Activated naive CD4-positive, alpha-beta T cell treated with anti-CD3 and anti-CD28 coated beads for 36 hours (primary cell): ENCODE measurements at regions not wholly inside any gene's neighbourhood (a gene's known extent, or its start where the extent isn't known, plus 50 kb on each side); places are given as distances from the start of the nearest gene placed in this dataset.
A peak's percentile ranks its signal among the peaks of the same experiment; 100 is the strongest.

Experiments
- CTCF ChIA-PET: fragments of 350-600 bp; sonication (Branson Sonifier 250); formaldehyde crosslinking; loops from one replicate; lab custom pipeline; 2021; ENCODE audit warnings: antibody characterized with exemption; lab: Charles Lee
- DNase-seq: peaks from one replicate; pipeline ENCODE4 v3.0.0-alpha.2; 2020
- H3K27ac Mint-ChIP-seq: one replicate; pipeline ENCODE4 v1.8.0; 2021; ENCODE audit warnings: mild to moderate bottlenecking, mixed read lengths
- H3K27me3 Mint-ChIP-seq: one replicate; pipeline ENCODE4 v1.8.0; 2021; ENCODE audit warnings: low read depth, mixed read lengths
- H3K36me3 Mint-ChIP-seq: one replicate; pipeline ENCODE4 v1.8.0; 2021; ENCODE audit warnings: low read depth, mixed read lengths
- H3K4me1 Mint-ChIP-seq: one replicate; pipeline ENCODE4 v1.8.0; 2021; ENCODE audit warnings: low read depth, mixed read lengths
- H3K4me3 Mint-ChIP-seq: one replicate; pipeline ENCODE4 v1.8.0; 2021; ENCODE audit warnings: mild to moderate bottlenecking, moderate library complexity, mixed read lengths
- H3K9me3 Mint-ChIP-seq: one replicate; pipeline ENCODE4 v1.8.0; 2021; ENCODE audit warnings: mixed read lengths
- intact Hi-C: fragments of 100-400 bp; cut with micrococcal nuclease; formaldehyde crosslinking; loops from one replicate; pipeline ENCODE4 v1.15.1; 2023

GRCh38 chr11:92626624-92627023 lies 342.8 kb upstream of the MTNR1B start:
- intact Hi-C loops = no loop called here

GRCh38 chr11:92627615-92628256 lies 341.7 kb upstream of the MTNR1B start:
- Mint-ChIP-seq H3K27ac (no peak overlapping the region), H3K27me3 (peaks cover 5% of the 10 kb centered on the region), H3K36me3 (no peaks in the 10 kb centered on the region), H3K4me1 (no peaks in the 10 kb centered on the region), H3K9me3 (no peaks in the 10 kb centered on the region), H3K4me3 (no peak overlapping the region)
- intact Hi-C loops = no loop called here
- CTCF ChIA-PET = no interaction called here
- peak; percentile 40 for DNase-seq

More at GRCh38 chr11:92626624-92627023, 342.8 kb upstream of the MTNR1B start:
- no peak for DNase-seq
- CTCF ChIA-PET = no interaction called here
- no peak overlapping the region for H3K4me3 Mint-ChIP-seq
- no peaks in the 10 kb centered on the region for H3K4me1 Mint-ChIP-seq
- no peak overlapping the region for H3K27ac Mint-ChIP-seq
- H3K36me3 Mint-ChIP-seq = no peaks in the 10 kb centered on the region
- no peaks in the 10 kb centered on the region for H3K9me3 Mint-ChIP-seq
- H3K27me3 Mint-ChIP-seq = peaks cover 5% of the 10 kb centered on the region

- CTCF ChIA-PET = no interaction called here
- peaks cover 5% of the 10 kb centered on the region for H3K27me3 Mint-ChIP-seq
Observed at GRCh38 chr11:92628401-92629292, 340.8 kb upstream of the MTNR1B start.

GRCh38 chr11:92632495-92632894 lies 337.0 kb upstream of the MTNR1B start:
- Mint-ChIP-seq H3K4me3 (no peak overlapping the region), H3K9me3 (no peaks in the 10 kb centered on the region), H3K27me3 (peaks cover 5% of the 10 kb centered on the region), H3K4me1 (no peaks in the 10 kb centered on the region), H3K36me3 (no peaks in the 10 kb centered on the region), H3K27ac (no peak overlapping the region)
- CTCF ChIA-PET = no interaction called here
- DNase-seq = no peak
- intact Hi-C loops = no loop called here

More at GRCh38 chr11:92628401-92629292, 340.8 kb upstream of the MTNR1B start:
- H3K27ac Mint-ChIP-seq = no peak overlapping the region
- no peaks in the 10 kb centered on the region for H3K9me3 Mint-ChIP-seq
- DNase-seq = no peak
- H3K36me3 Mint-ChIP-seq = no peaks in the 10 kb centered on the region
- intact Hi-C loops = no loop called here
- H3K4me1 Mint-ChIP-seq = no peaks in the 10 kb centered on the region
- no peak overlapping the region for H3K4me3 Mint-ChIP-seq

- DNase-seq = no peak
- intact Hi-C loops = no loop called here
Observed at GRCh38 chr11:92633820-92634219, 335.6 kb upstream of the MTNR1B start.

GRCh38 chr11:92636543-92637188 lies 332.8 kb upstream of the MTNR1B start:
- Mint-ChIP-seq H3K4me3 (no peak overlapping the region), H3K9me3 (no peaks in the 10 kb centered on the region), H3K27me3 (no peaks in the 10 kb centered on the region), H3K27ac (no peak overlapping the region), H3K36me3 (no peaks in the 10 kb centered on the region), H3K4me1 (no peaks in the 10 kb centered on the region)
- intact Hi-C loops = no loop called here
- DNase-seq = no peak
- CTCF ChIA-PET = interaction anchor here (0.6 kb wide), 1 partner anchor 184 kb away, joined by 3 read pairs; no protein-coding TSS in a partner anchor

More at GRCh38 chr11:92633820-92634219, 335.6 kb upstream of the MTNR1B start:
- H3K27me3 Mint-ChIP-seq = peaks cover 5% of the 10 kb centered on the region
- H3K4me1 Mint-ChIP-seq = no peaks in the 10 kb centered on the region
- CTCF ChIA-PET = no interaction called here
- H3K36me3 Mint-ChIP-seq = no peaks in the 10 kb centered on the region
- H3K4me3 Mint-ChIP-seq = no peak overlapping the region
- H3K27ac Mint-ChIP-seq = no peak overlapping the region
- H3K9me3 Mint-ChIP-seq = no peaks in the 10 kb centered on the region

- no peaks in the 10 kb centered on the region for H3K9me3 Mint-ChIP-seq
- CTCF ChIA-PET = no interaction called here
- DNase-seq = no peak
- H3K36me3 Mint-ChIP-seq = no peaks in the 10 kb centered on the region
- no peaks in the 10 kb centered on the region for H3K27me3 Mint-ChIP-seq
- intact Hi-C loops = no loop called here
- H3K27ac Mint-ChIP-seq = no peak overlapping the region
- H3K4me3 Mint-ChIP-seq = no peak overlapping the region
- no peaks in the 10 kb centered on the region for H3K4me1 Mint-ChIP-seq
Observed at GRCh38 chr11:92638678-92639077, 330.8 kb upstream of the MTNR1B start.

- Mint-ChIP-seq H3K4me1 (no peaks in the 10 kb centered on the region), H3K9me3 (no peaks in the 10 kb centered on the region)
- CTCF ChIA-PET = no interaction called here
Observed at GRCh38 chr11:92642177-92642931, 327.1 kb upstream of the MTNR1B start.

GRCh38 chr11:92643827-92644226 lies 325.6 kb upstream of the MTNR1B start:
- CTCF ChIA-PET = no interaction called here

More at GRCh38 chr11:92642177-92642931, 327.1 kb upstream of the MTNR1B start:
- Mint-ChIP-seq H3K27me3 (peaks cover 2% of the 10 kb centered on the region), H3K27ac (no peak overlapping the region), H3K36me3 (no peaks in the 10 kb centered on the region), H3K4me3 (no peak overlapping the region)
- intact Hi-C loops = no loop called here
- no peak for DNase-seq

GRCh38 chr11:92644595-92645445 lies 324.6 kb upstream of the MTNR1B start:
- CTCF ChIA-PET = no interaction called here
- H3K27me3 Mint-ChIP-seq = peaks cover 2% of the 10 kb centered on the region

More at GRCh38 chr11:92643827-92644226, 325.6 kb upstream of the MTNR1B start:
- peaks cover 2% of the 10 kb centered on the region for H3K27me3 Mint-ChIP-seq
- no peak overlapping the region for H3K27ac Mint-ChIP-seq
- H3K4me3 Mint-ChIP-seq = no peak overlapping the region
- no peaks in the 10 kb centered on the region for H3K4me1 Mint-ChIP-seq
- intact Hi-C loops = no loop called here
- no peaks in the 10 kb centered on the region for H3K9me3 Mint-ChIP-seq
- no peak for DNase-seq
- H3K36me3 Mint-ChIP-seq = no peaks in the 10 kb centered on the region

GRCh38 chr11:92651159-92651558 lies 318.3 kb upstream of the MTNR1B start:
- no peak overlapping the region for H3K27ac Mint-ChIP-seq
- no peaks in the 10 kb centered on the region for H3K36me3 Mint-ChIP-seq
- CTCF ChIA-PET = no interaction called here
- no peaks in the 10 kb centered on the region for H3K27me3 Mint-ChIP-seq
- no peaks in the 10 kb centered on the region for H3K4me1 Mint-ChIP-seq
- no peaks in the 10 kb centered on the region for H3K9me3 Mint-ChIP-seq
- intact Hi-C loops = no loop called here
- no peak overlapping the region for H3K4me3 Mint-ChIP-seq
- DNase-seq = no peak

More at GRCh38 chr11:92644595-92645445, 324.6 kb upstream of the MTNR1B start:
- H3K36me3 Mint-ChIP-seq = no peaks in the 10 kb centered on the region
- DNase-seq = no peak
- no peak overlapping the region for H3K27ac Mint-ChIP-seq
- intact Hi-C loops = no loop called here
- no peak overlapping the region for H3K4me3 Mint-ChIP-seq
- no peaks in the 10 kb centered on the region for H3K4me1 Mint-ChIP-seq
- no peaks in the 10 kb centered on the region for H3K9me3 Mint-ChIP-seq
